ENCODE measurements at regions not wholly inside any gene's neighbourhood (a gene's known extent, or its start where the extent isn't known, plus 50 kb on each side); places are given as distances from the start of the nearest gene placed in this dataset.

GRCh38 chr12:47493801-47494200 lies 212.0 kb downstream of the RPAP3 start:
- Mint-ChIP-seq H3K9me3 (ENCODE audit: low read depth) (peaks cover 5% of the 10 kb centered on the region), H3K4me3 (ENCODE audit: low read depth) (no peak overlapping the region), H3K27me3 (peaks cover 13% of the 10 kb centered on the region), H3K4me1 (ENCODE audit: low read depth) (no peaks in the 10 kb centered on the region), H3K36me3 (ENCODE audit: insufficient read depth) (no peaks in the 10 kb centered on the region), H3K27ac (no peak overlapping the region)
- TF ChIP-seq, protein P1, sequence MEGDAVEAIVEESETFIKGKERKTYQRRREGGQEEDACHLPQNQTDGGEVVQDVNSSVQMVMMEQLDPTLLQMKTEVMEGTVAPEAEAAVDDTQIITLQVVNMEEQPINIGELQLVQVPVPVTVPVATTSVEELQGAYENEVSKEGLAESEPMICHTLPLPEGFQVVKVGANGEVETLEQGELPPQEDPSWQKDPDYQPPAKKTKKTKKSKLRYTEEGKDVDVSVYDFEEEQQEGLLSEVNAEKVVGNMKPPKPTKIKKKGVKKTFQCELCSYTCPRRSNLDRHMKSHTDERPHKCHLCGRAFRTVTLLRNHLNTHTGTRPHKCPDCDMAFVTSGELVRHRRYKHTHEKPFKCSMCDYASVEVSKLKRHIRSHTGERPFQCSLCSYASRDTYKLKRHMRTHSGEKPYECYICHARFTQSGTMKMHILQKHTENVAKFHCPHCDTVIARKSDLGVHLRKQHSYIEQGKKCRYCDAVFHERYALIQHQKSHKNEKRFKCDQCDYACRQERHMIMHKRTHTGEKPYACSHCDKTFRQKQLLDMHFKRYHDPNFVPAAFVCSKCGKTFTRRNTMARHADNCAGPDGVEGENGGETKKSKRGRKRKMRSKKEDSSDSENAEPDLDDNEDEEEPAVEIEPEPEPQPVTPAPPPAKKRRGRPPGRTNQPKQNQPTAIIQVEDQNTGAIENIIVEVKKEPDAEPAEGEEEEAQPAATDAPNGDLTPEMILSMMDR (IDR thresholded peaks at IDR 0.05; ENCODE audit: unreplicated experiment), result no peak
- DNase-seq (ENCODE audit: low spot score, unreplicated experiment), result no peak

DNA sequence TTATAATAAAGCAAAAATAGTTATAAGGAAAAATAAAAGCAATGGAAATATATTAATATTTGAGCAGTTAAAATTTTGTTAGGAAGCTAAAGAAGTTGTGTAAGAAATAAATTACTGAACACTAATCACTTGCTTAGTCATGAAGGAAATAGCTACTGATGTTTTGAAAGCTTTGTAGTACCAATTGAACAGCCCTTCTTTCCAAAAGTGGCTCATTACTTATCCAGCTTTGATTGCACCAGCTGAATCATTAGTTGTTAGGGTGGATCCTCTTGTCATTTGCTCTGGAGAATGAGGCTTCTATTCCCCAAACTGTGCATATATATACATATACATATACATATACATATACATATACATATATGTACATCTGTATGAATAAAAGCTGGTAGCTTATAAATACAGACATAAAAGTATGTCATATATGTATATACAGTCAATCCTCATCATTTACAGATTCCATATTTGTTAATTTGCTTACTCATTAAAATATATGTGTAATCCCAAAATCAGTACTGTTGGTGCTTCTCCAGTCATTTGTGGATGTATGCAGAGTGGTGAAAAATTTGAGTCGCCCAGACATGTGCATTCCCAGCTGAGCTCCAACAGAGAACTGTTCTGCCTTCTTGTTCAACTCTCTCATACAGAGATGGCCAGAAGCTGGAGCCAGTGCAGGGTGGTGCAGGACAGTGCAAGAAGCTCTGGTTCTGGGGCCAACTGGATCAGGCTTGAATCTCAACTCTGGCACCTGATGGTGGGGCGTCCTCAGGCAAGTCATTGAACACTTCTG lies 214.1 kb downstream of the RPAP3 start:
- TF ChIP-seq, protein P1 (IDR thresholded peaks at IDR 0.05; ENCODE audit: unreplicated experiment), result no peak
- Mint-ChIP-seq H3K4me3 (ENCODE audit: low read depth) (no peak overlapping the region), H3K9me3 (ENCODE audit: low read depth) (peaks cover 3% of the 10 kb centered on the region), H3K27me3 (peaks cover 13% of the 10 kb centered on the region), H3K27ac (no peak overlapping the region), H3K36me3 (ENCODE audit: insufficient read depth) (no peaks in the 10 kb centered on the region), H3K4me1 (ENCODE audit: low read depth) (no peaks in the 10 kb centered on the region)
- DNase-seq (ENCODE audit: low spot score, unreplicated experiment), result no peak

DNA sequence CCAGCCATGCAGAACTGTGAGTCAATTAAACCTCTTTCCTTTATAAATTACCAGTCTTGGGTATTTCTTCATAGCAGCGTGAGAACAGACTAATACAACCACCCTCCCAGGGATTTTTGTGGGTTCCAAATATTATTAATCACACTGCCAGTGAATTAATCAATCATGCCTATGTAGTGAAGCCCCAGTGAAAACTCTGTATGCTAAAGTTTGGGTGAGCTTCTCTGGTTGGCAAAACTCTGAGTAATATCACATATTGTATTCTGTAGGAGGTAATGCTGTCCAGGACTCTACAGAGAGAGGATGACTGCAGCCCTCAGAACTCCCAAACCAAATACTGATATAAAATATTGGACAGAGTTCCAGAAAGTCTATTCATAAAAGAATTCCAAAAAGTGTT lies 216.9 kb downstream of the RPAP3 start:
- H3K27ac Mint-ChIP-seq, result no peak overlapping the region
- TF ChIP-seq, protein P1 (IDR thresholded peaks at IDR 0.05; ENCODE audit: unreplicated experiment), result no peak
- no peak for DNase-seq (ENCODE audit: low spot score, unreplicated experiment)
- no peaks in the 10 kb centered on the region for H3K36me3 Mint-ChIP-seq (ENCODE audit: insufficient read depth)
- H3K4me1 Mint-ChIP-seq (ENCODE audit: low read depth), result no peaks in the 10 kb centered on the region
- no peak overlapping the region for H3K4me3 Mint-ChIP-seq (ENCODE audit: low read depth)
- peaks cover 16% of the 10 kb centered on the region for H3K27me3 Mint-ChIP-seq
- H3K9me3 Mint-ChIP-seq (ENCODE audit: low read depth), result peaks cover 3% of the 10 kb centered on the region

DNA sequence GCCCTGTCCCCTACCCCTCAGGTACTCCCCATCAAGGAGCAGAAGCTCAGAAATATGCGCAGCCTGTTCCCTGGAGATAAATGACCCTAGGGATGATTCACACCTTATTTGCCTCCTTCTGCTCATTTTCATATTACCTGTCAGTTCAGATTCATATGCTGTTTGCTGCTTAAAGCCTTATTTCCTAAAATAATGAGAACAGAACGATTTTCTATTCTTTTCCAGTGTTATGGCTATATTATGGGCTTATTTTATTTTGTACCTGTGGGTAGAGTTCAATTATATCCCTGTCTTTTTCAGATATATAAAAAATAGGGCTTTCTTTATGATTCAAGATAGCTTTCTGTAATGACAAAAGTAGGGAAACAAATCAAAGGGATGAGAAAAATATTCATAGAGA lies 224.8 kb downstream of the RPAP3 start:
- Mint-ChIP-seq H3K4me3 (ENCODE audit: low read depth) (no peak overlapping the region), H3K9me3 (ENCODE audit: low read depth) (peaks cover 27% of the 10 kb centered on the region), H3K27me3 (peaks cover 7% of the 10 kb centered on the region), H3K36me3 (ENCODE audit: insufficient read depth) (no peaks in the 10 kb centered on the region), H3K4me1 (ENCODE audit: low read depth) (no peaks in the 10 kb centered on the region), H3K27ac (no peak overlapping the region)
- no peak for DNase-seq (ENCODE audit: low spot score, unreplicated experiment)
- TF ChIP-seq, protein P1 (IDR thresholded peaks at IDR 0.05; ENCODE audit: unreplicated experiment), result no peak

- Mint-ChIP-seq H3K27me3 (peaks cover 4% of the 10 kb centered on the region), H3K4me1 (ENCODE audit: low read depth) (no peaks in the 10 kb centered on the region), H3K9me3 (ENCODE audit: low read depth) (peaks cover 32% of the 10 kb centered on the region), H3K27ac (no peak overlapping the region), H3K36me3 (ENCODE audit: insufficient read depth) (no peaks in the 10 kb centered on the region), H3K4me3 (ENCODE audit: low read depth) (no peak overlapping the region)
- DNase-seq (ENCODE audit: low spot score, unreplicated experiment), result no peak
- TF ChIP-seq, protein P1 (IDR thresholded peaks at IDR 0.05; ENCODE audit: unreplicated experiment), result no peak
Observed at GRCh38 chr12:47478426-47478825, 227.4 kb downstream of the RPAP3 start.
